SK-N-SH (cell line): ENCODE measurements at regions not wholly inside any gene's neighbourhood (a gene's known extent, or its start where the extent isn't known, plus 50 kb on each side); places are given as distances from the start of the nearest gene placed in this dataset.

Source experiments
- CTCF ChIA-PET: fragments of 300-600, 350-600 bp; formaldehyde crosslinking; extraction: SDS; loops from one replicate; lab custom pipeline; 2021; lab: Yijun Ruan, JAX
- POLR2A ChIA-PET: fragments of 350-600 bp; sonication (Branson Sonifier 250); formaldehyde crosslinking; extraction: SDS; loops from one replicate; lab custom pipeline; 2020; ENCODE audit warnings: antibody characterized with exemption, inconsistent platforms; lab: Yijun Ruan, JAX
- DNase-seq: peaks from one replicate; pipeline ENCODE4 v3.0.0; 2012
- H2AFZ ChIP-seq: fragments of 200-600 bp; sonication (generic); 2 replicates; pipeline ENCODE4 v1.8.1; 2016; ENCODE audit warnings: antibody characterized with exemption, mild to moderate bottlenecking, low read depth
- H3F3A ChIP-seq: fragments of 200-600 bp; sonication (generic); replicated peaks from 2 replicates; pipeline ENCODE3; 2016; ENCODE audit warnings: antibody characterized with exemption, mild to moderate bottlenecking; ENCODE audit not compliant: insufficient read depth
- H3K27ac ChIP-seq, 2 experiments: fragments of 200-500 bp in 1 of 2; fragments of 200-600 bp in 1 of 2; sonication (Bioruptor generic) in 1 of 2; sonication (generic), shearing (Covaris generic) in 1 of 2; 2 replicates each; pipeline versions ENCODE4 v1.5.1 to v1.6.1; 2014 to 2016; ENCODE audit warnings: low read depth in 2 of 2, inconsistent platforms in 1 of 2, low read length in 1 of 2, mild to moderate bottlenecking in 1 of 2, mixed read lengths in 1 of 2
- H3K27me3 ChIP-seq: fragments of 200-600 bp; sonication (generic), shearing (Covaris generic); 2 replicates; pipeline ENCODE4 v1.6.1; 2016; ENCODE audit warnings: mixed run types; ENCODE audit not compliant: insufficient read depth
- H3K36me3 ChIP-seq, 2 experiments: fragments of 200-500 bp in 1 of 2; fragments of 200-600 bp in 1 of 2; sonication (Bioruptor generic) in 1 of 2; sonication (generic) in 1 of 2; replicated peaks in 1 of 2; 2 replicates each; pipeline versions ENCODE3 to v1.5.1; 2014 to 2016; ENCODE audit warnings: low read length in 1 of 2, mild to moderate bottlenecking in 1 of 2; ENCODE audit not compliant: insufficient read depth in 2 of 2, control insufficient read depth in 1 of 2
- H3K4me1 ChIP-seq, 2 experiments: fragments of 200-500 bp in 1 of 2; fragments of 200-600 bp in 1 of 2; sonication (Bioruptor generic) in 1 of 2; sonication (generic), shearing (Covaris generic) in 1 of 2; 2 replicates each; pipeline versions ENCODE4 v1.5.1 to v1.6.1; 2014 to 2016; ENCODE audit warnings: low read depth in 1 of 2, low read length in 1 of 2, mixed run types in 1 of 2; ENCODE audit not compliant: insufficient read depth in 2 of 2, control insufficient read depth in 1 of 2
- H3K4me2 ChIP-seq: fragments of 200-600 bp; sonication (generic), shearing (Covaris generic); 2 replicates; pipeline ENCODE4 v1.6.1; 2017; ENCODE audit warnings: mixed run types
- H3K4me3 ChIP-seq, 2 experiments: fragments of 200-500 bp in 1 of 2; fragments of 200-600 bp in 1 of 2; sonication (Bioruptor generic) in 1 of 2; sonication (generic), shearing (Covaris generic) in 1 of 2; 2 replicates each; pipeline versions ENCODE4 v1.5.1 to v1.8.1; 2014 to 2016; ENCODE audit warnings: low read depth in 2 of 2, inconsistent platforms in 1 of 2, low read length in 1 of 2, mild to moderate bottlenecking in 1 of 2, mixed read lengths in 1 of 2, moderate library complexity in 1 of 2
- H3K79me2 ChIP-seq: fragments of 200-600 bp; sonication (generic); 2 replicates; pipeline ENCODE4 v1.8.1; 2017; ENCODE audit warnings: mild to moderate bottlenecking; ENCODE audit not compliant: insufficient read depth
- H3K9ac ChIP-seq: fragments of 200-600 bp; sonication (generic); 2 replicates; pipeline ENCODE4 v1.6.1; 2017; ENCODE audit warnings: mixed run types
- H3K9me2 ChIP-seq: fragments of 200-600 bp; sonication (generic); 2 replicates; pipeline ENCODE4 v1.6.1; 2017; ENCODE audit warnings: mixed run types
- H3K9me3 ChIP-seq: fragments of 200-600 bp; sonication (generic); 2 replicates; pipeline ENCODE4 v1.6.1; 2017; ENCODE audit warnings: mixed run types, mild to moderate bottlenecking, moderate library complexity
- H4K20me1 ChIP-seq: fragments of 200-600 bp; sonication (generic); 2 replicates; pipeline ENCODE4 v1.6.1; 2017; ENCODE audit warnings: mild to moderate bottlenecking, mixed run types; ENCODE audit not compliant: insufficient read depth
- CHD2 ChIP-seq: fragments of 150-350 bp; IDR thresholded peaks from 2 replicates; pipeline ENCODE4 v1.6.1; 2018; ENCODE audit warnings: low read length; ENCODE audit not compliant: partially characterized antibody
- CTCF ChIP-seq: fragments of 200-600 bp; sonication (generic); IDR thresholded peaks from 2 replicates; pipeline ENCODE4 v1.6.1; 2017; ENCODE audit warnings: antibody characterized with exemption, mild to moderate bottlenecking, moderate library complexity
- EZH2phosphoT487 ChIP-seq: fragments of 200-600 bp; sonication (generic); IDR thresholded peaks from 2 replicates; pipeline ENCODE4 v1.6.1; 2017; ENCODE audit warnings: low read depth, mixed run types, mild to moderate bottlenecking, antibody characterized with exemption, moderate library complexity, borderline replicate concordance
- FOSL2 ChIP-seq: IDR thresholded peaks from 2 replicates; pipeline ENCODE4 v1.4.0; 2012; ENCODE audit warnings: low read depth, mild to moderate bottlenecking, moderate library complexity, borderline replicate concordance
- FOXM1 ChIP-seq: IDR thresholded peaks from 2 replicates; pipeline ENCODE4 v1.4.0; 2012; ENCODE audit warnings: low read depth, mild to moderate bottlenecking
- IRF3 ChIP-seq: fragments of 150-350 bp; IDR thresholded peaks from 2 replicates; pipeline ENCODE4 v1.6.1; 2016; ENCODE audit warnings: mild to moderate bottlenecking, low read depth, low read length
- MAX ChIP-seq: IDR thresholded peaks from 2 replicates; pipeline ENCODE4 v1.4.0; 2012; ENCODE audit warnings: low read depth
- MEF2A ChIP-seq: IDR thresholded peaks from 2 replicates; pipeline ENCODE4 v1.4.0; 2012; ENCODE audit warnings: low read depth, borderline replicate concordance
- MXI1 ChIP-seq: IDR thresholded peaks from 2 replicates; pipeline ENCODE4 v1.6.1; 2012; ENCODE audit warnings: mild to moderate bottlenecking, low read depth, low read length, improper control_type of control experiment
- RAD21 ChIP-seq: IDR thresholded peaks from 2 replicates; pipeline ENCODE4 v1.6.1; 2012; ENCODE audit warnings: mild to moderate bottlenecking, low read length
- SMC3 ChIP-seq: IDR thresholded peaks from 2 replicates; pipeline ENCODE4 v1.6.1; 2012; ENCODE audit warnings: low read depth, low read length, improper control_type of control experiment
- TCF12 ChIP-seq: IDR thresholded peaks from 2 replicates; pipeline ENCODE4 v1.4.0; 2012
- TEAD4 ChIP-seq: IDR thresholded peaks from 2 replicates; pipeline ENCODE4 v1.4.0; 2012; ENCODE audit warnings: mild to moderate bottlenecking, borderline replicate concordance; ENCODE audit not compliant: insufficient read depth
- USF2 ChIP-seq: fragments of 150-350 bp; IDR thresholded peaks from 2 replicates; pipeline ENCODE4 v1.6.1; 2017; ENCODE audit warnings: antibody characterized with exemption, low read length, low read depth, borderline replicate concordance
- YY1 ChIP-seq: IDR thresholded peaks from 2 replicates; pipeline ENCODE4 v1.4.0; 2012; ENCODE audit warnings: low read depth, mild to moderate bottlenecking
- WGBS: methylation state at CpG from one replicate; pipeline ENCODE4 v1.1.6; 2017; ENCODE audit warnings: low lambda C conversion rate; 5-methylcytosine and 5-hydroxymethylcytosine counted together
- TF ChIP-seq, protein P1 (sequence below): IDR thresholded peaks from 2 replicates; pipeline ENCODE4 v1.4.0; 2012; ENCODE audit warnings: low read depth, borderline replicate concordance

DNA sequence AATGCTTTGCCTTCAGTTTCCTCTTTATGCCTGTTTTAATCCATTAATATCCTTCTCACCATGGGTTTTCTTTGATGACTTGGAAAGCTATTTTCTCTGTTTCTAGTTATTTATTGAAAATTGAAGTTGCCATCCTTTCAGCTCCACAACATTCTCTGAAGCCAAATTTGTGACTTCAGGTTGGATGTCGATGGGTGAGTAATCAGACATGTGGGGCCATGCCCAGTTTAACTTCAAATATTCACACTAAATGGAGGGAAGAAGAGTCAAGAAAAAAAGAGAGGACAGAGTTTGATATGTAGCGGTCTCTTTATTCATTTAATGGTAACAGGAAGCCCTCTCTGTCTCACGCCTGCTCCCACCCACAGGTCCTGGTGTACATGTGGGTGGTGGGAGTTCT, 89.1 kb upstream of the RIPOR2 start:
- POLR2A ChIA-PET: no interaction called here

More for the DNA sequence above, 89.1 kb upstream of the RIPOR2 start:
- no peaks in the 10 kb centered on the region for H3K79me2 ChIP-seq
- no peak overlapping the region for H3K27ac ChIP-seq
- WGBS: 97% methylated on average over 3 of the region's 3 CpGs
- CTCF ChIA-PET: interaction anchor here (0.9 kb wide), 1 partner anchor 33 kb away, joined by 4 read pairs; no protein-coding TSS in a partner anchor
- H3K9me2 ChIP-seq: no peaks in the 10 kb centered on the region
- H3K4me2 ChIP-seq: no peak overlapping the region
- no peaks in the 10 kb centered on the region for H3K9me3 ChIP-seq
- no peaks in the 10 kb centered on the region for H3K36me3 ChIP-seq
- TF ChIP-seq SMC3: no peak
- no peak for TF ChIP-seq USF2
- TF ChIP-seq FOXM1: no peak
- no peak for TF ChIP-seq MEF2A
- no peak for TF ChIP-seq MXI1
- no peak for TF ChIP-seq TCF12
- TF ChIP-seq FOSL2: no peak
- no peak for TF ChIP-seq MAX
- TF ChIP-seq YY1: no peak
- TF ChIP-seq CTCF: no peak
- TF ChIP-seq, protein P1, sequence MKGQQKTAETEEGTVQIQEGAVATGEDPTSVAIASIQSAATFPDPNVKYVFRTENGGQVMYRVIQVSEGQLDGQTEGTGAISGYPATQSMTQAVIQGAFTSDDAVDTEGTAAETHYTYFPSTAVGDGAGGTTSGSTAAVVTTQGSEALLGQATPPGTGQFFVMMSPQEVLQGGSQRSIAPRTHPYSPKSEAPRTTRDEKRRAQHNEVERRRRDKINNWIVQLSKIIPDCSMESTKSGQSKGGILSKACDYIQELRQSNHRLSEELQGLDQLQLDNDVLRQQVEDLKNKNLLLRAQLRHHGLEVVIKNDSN: no peak
- no peak for TF ChIP-seq CHD2
- TF ChIP-seq EZH2phosphoT487: no peak
- TF ChIP-seq TEAD4: no peak
- no peak for TF ChIP-seq IRF3
- no peak for TF ChIP-seq RAD21
- H3K4me1 ChIP-seq: peaks cover 0 to 14% of the 10 kb centered on the region in 2 experiments; a peak in 1 of 4 replicates
- H3K9ac ChIP-seq: no peak overlapping the region
- no peaks in the 10 kb centered on the region for H4K20me1 ChIP-seq
- H3F3A ChIP-seq: no peaks in the 10 kb centered on the region
- no peak overlapping the region for H2AFZ ChIP-seq
- no peak overlapping the region for H3K4me3 ChIP-seq
- no peak for DNase-seq
- H3K27me3 ChIP-seq: no peaks in the 10 kb centered on the region
